Fibroblast of the aortic adventitia (primary cell): ENCODE measurements at regions not wholly inside any gene's neighbourhood (a gene's known extent, or its start where the extent isn't known, plus 50 kb on each side); places are given as distances from the start of the nearest gene placed in this dataset.

Experiments used
- DNase-seq: peaks from one replicate; pipeline ENCODE4 v3.0.0-alpha.2; 2010; ENCODE audit warnings: low read depth
- H3K4me3 ChIP-seq: 2 replicates; pipeline ENCODE4 v1.5.1; 2011; ENCODE audit warnings: low read depth, mild to moderate bottlenecking, control low read depth, low read length, moderate library complexity
- CTCF ChIP-seq: IDR thresholded peaks from 2 replicates; pipeline ENCODE4 v1.5.1; 2011; ENCODE audit warnings: mild to moderate bottlenecking, low read length, control low read depth, inconsistent platforms; ENCODE audit not compliant: insufficient read depth

DNA sequence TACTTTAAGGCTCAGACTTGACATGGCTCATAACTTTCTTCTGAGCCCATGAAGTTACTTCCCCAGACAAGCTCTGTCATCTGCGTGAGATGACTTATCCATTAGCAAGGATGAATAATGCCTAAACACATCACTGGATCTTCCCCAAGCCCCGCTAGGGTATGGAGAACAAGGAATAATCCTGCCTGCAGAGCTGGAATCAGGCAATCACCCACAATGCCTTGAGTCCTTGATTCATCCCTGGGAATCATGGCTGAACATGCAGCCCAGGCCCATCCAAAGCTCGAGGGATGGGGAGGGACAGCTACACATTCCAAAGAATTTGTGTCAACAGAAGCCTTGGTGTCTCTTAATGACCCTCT is 131.7 kb downstream of the PSMG1 start:
- H3K4me3 ChIP-seq = no peak overlapping the region
- DNase-seq = peak; percentile 43
- TF ChIP-seq CTCF = no peak

- no peak for TF ChIP-seq CTCF
- no peak overlapping the region for H3K4me3 ChIP-seq
- DNase-seq = no peak
Observed at GRCh38 chr21:39050841-39051587, 132.2 kb downstream of the PSMG1 start.

DNA sequence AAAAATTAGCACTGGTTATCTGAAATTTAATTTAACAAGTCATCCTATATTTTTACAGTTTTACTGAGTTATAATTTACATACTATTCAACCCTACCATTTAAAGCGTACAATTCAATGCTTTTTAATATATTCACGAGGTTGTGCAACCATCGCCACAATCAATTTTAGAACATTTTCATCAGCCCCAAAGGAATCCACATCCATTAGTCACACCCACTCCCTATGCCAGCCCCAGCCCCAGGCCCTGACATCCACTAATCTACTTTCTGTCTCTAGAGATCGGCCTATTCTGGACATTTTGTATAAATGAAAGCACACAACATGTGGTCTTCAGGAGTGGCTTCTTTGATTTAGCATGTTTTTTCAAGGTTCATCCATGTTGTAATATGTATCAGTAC is 134.7 kb downstream of the PSMG1 start:
- DNase-seq = peak; percentile 58

GRCh38 chr21:39048064-39048463 is 135.2 kb downstream of the PSMG1 start:
- no peak overlapping the region for H3K4me3 ChIP-seq
- no peak for TF ChIP-seq CTCF
- DNase-seq = peak; percentile 14

More for the DNA sequence above, 134.7 kb downstream of the PSMG1 start:
- no peak overlapping the region for H3K4me3 ChIP-seq
- TF ChIP-seq CTCF = no peak

GRCh38 chr21:39047046-39047445 is 136.2 kb downstream of the PSMG1 start:
- TF ChIP-seq CTCF = no peak
- DNase-seq = no peak
- H3K4me3 ChIP-seq = no peak overlapping the region

DNA sequence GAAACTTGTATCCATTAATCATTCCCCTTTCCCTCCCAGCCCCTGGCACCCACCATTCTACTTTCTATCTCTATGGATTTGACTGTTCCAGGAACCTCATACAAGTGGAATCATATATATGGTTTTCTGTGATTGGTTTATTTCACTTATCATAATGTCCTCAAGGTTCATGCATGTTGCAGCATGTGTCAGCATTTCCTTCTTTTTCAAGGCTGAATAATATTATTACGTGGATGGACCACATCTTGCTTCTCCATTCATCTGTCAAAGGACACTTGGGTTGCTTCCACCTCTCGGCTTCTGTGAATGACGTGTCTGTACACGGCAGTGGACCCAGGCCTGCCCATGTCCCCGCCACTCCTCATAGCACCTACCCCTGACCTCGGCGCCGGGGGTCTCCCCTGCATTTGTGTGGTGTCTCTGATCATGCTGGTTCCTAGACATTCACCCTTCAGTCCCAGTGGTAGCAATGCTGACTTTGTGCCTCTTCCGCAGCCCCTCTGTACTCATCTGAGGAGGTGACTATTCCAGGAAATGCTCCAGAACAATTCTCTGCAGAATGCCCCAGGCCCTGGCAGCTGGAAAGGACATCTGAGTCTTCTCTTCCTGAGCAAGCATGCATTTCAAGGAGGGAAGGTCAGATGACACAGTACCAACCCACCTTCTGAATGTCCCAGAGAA is 136.9 kb downstream of the PSMG1 start:
- H3K4me3 ChIP-seq = no peak overlapping the region
- TF ChIP-seq CTCF = no peak
- no peak for DNase-seq

DNA sequence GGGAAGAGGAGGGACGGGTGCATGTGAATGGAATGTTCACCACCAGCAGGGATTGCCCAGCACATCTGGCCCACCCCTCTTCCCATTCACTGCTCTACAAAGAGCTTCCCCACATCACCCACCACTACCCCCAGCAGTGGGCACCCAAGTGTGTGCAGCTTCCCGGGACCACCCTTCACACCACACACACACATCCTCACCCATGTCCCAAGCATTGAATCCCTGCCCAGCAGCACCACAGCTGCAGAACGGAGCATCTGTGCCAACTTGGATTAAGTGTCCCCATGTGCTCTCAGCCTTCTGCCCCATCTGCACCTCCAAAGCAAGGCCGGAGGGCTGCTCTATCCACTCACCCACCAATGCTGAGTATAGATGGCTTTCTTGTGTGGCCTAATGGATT is 141.4 kb downstream of the PSMG1 start:
- H3K4me3 ChIP-seq = no peak overlapping the region
- TF ChIP-seq CTCF = no peak
- DNase-seq = no peak
